SK-N-SH (cell line): ENCODE measurements at regions not wholly inside any gene's neighbourhood (a gene's known extent, or its start where the extent isn't known, plus 50 kb on each side); places are given as distances from the start of the nearest gene placed in this dataset.

Experiments used
- CTCF ChIA-PET: fragments of 300-600, 350-600 bp; formaldehyde crosslinking; extraction: SDS; loops from one replicate; lab custom pipeline; 2021; lab: Yijun Ruan, JAX
- POLR2A ChIA-PET: fragments of 350-600 bp; sonication (Branson Sonifier 250); formaldehyde crosslinking; extraction: SDS; loops from one replicate; lab custom pipeline; 2020; ENCODE audit warnings: antibody characterized with exemption, inconsistent platforms; lab: Yijun Ruan, JAX
- DNase-seq: peaks from one replicate; pipeline ENCODE4 v3.0.0; 2012
- H2AFZ ChIP-seq: fragments of 200-600 bp; sonication (generic); 2 replicates; pipeline ENCODE4 v1.8.1; 2016; ENCODE audit warnings: antibody characterized with exemption, mild to moderate bottlenecking, low read depth
- H3F3A ChIP-seq: fragments of 200-600 bp; sonication (generic); replicated peaks from 2 replicates; pipeline ENCODE3; 2016; ENCODE audit warnings: antibody characterized with exemption, mild to moderate bottlenecking; ENCODE audit not compliant: insufficient read depth
- H3K27ac ChIP-seq, 2 experiments: fragments of 200-500 bp in 1 of 2; fragments of 200-600 bp in 1 of 2; sonication (Bioruptor generic) in 1 of 2; sonication (generic), shearing (Covaris generic) in 1 of 2; 2 replicates each; pipeline versions ENCODE4 v1.5.1 to v1.6.1; 2014 to 2016; ENCODE audit warnings: low read depth in 2 of 2, inconsistent platforms in 1 of 2, low read length in 1 of 2, mild to moderate bottlenecking in 1 of 2, mixed read lengths in 1 of 2
- H3K27me3 ChIP-seq: fragments of 200-600 bp; sonication (generic), shearing (Covaris generic); 2 replicates; pipeline ENCODE4 v1.6.1; 2016; ENCODE audit warnings: mixed run types; ENCODE audit not compliant: insufficient read depth
- H3K36me3 ChIP-seq, 2 experiments: fragments of 200-500 bp in 1 of 2; fragments of 200-600 bp in 1 of 2; sonication (Bioruptor generic) in 1 of 2; sonication (generic) in 1 of 2; replicated peaks in 1 of 2; 2 replicates each; pipeline versions ENCODE3 to v1.5.1; 2014 to 2016; ENCODE audit warnings: low read length in 1 of 2, mild to moderate bottlenecking in 1 of 2; ENCODE audit not compliant: insufficient read depth in 2 of 2, control insufficient read depth in 1 of 2
- H3K4me1 ChIP-seq, 2 experiments: fragments of 200-500 bp in 1 of 2; fragments of 200-600 bp in 1 of 2; sonication (Bioruptor generic) in 1 of 2; sonication (generic), shearing (Covaris generic) in 1 of 2; 2 replicates each; pipeline versions ENCODE4 v1.5.1 to v1.6.1; 2014 to 2016; ENCODE audit warnings: low read depth in 1 of 2, low read length in 1 of 2, mixed run types in 1 of 2; ENCODE audit not compliant: insufficient read depth in 2 of 2, control insufficient read depth in 1 of 2
- H3K4me2 ChIP-seq: fragments of 200-600 bp; sonication (generic), shearing (Covaris generic); 2 replicates; pipeline ENCODE4 v1.6.1; 2017; ENCODE audit warnings: mixed run types
- H3K4me3 ChIP-seq, 2 experiments: fragments of 200-500 bp in 1 of 2; fragments of 200-600 bp in 1 of 2; sonication (Bioruptor generic) in 1 of 2; sonication (generic), shearing (Covaris generic) in 1 of 2; 2 replicates each; pipeline versions ENCODE4 v1.5.1 to v1.8.1; 2014 to 2016; ENCODE audit warnings: low read depth in 2 of 2, inconsistent platforms in 1 of 2, low read length in 1 of 2, mild to moderate bottlenecking in 1 of 2, mixed read lengths in 1 of 2, moderate library complexity in 1 of 2
- H3K79me2 ChIP-seq: fragments of 200-600 bp; sonication (generic); 2 replicates; pipeline ENCODE4 v1.8.1; 2017; ENCODE audit warnings: mild to moderate bottlenecking; ENCODE audit not compliant: insufficient read depth
- H3K9ac ChIP-seq: fragments of 200-600 bp; sonication (generic); 2 replicates; pipeline ENCODE4 v1.6.1; 2017; ENCODE audit warnings: mixed run types
- H3K9me2 ChIP-seq: fragments of 200-600 bp; sonication (generic); 2 replicates; pipeline ENCODE4 v1.6.1; 2017; ENCODE audit warnings: mixed run types
- H3K9me3 ChIP-seq: fragments of 200-600 bp; sonication (generic); 2 replicates; pipeline ENCODE4 v1.6.1; 2017; ENCODE audit warnings: mixed run types, mild to moderate bottlenecking, moderate library complexity
- H4K20me1 ChIP-seq: fragments of 200-600 bp; sonication (generic); 2 replicates; pipeline ENCODE4 v1.6.1; 2017; ENCODE audit warnings: mild to moderate bottlenecking, mixed run types; ENCODE audit not compliant: insufficient read depth
- ELF1 ChIP-seq: IDR thresholded peaks from 2 replicates; pipeline ENCODE4 v1.4.0; 2012
- EP300 ChIP-seq, 2 experiments: IDR thresholded peaks; 2 replicates each; pipeline versions ENCODE4 v1.4.0 to v1.6.1; 2012; ENCODE audit warnings: borderline replicate concordance in 1 of 2, low read depth in 1 of 2, low read length in 1 of 2
- EZH2phosphoT487 ChIP-seq: fragments of 200-600 bp; sonication (generic); IDR thresholded peaks from 2 replicates; pipeline ENCODE4 v1.6.1; 2017; ENCODE audit warnings: low read depth, mixed run types, mild to moderate bottlenecking, antibody characterized with exemption, moderate library complexity, borderline replicate concordance
- FOXM1 ChIP-seq: IDR thresholded peaks from 2 replicates; pipeline ENCODE4 v1.4.0; 2012; ENCODE audit warnings: low read depth, mild to moderate bottlenecking
- GABPA ChIP-seq: IDR thresholded peaks from 2 replicates; pipeline ENCODE4 v1.4.0; 2012; ENCODE audit warnings: low read depth, mild to moderate bottlenecking
- GATA2 ChIP-seq: sonication (generic); formaldehyde crosslinking; IDR thresholded peaks from 2 replicates; pipeline ENCODE4 v1.5.0; 2020; ENCODE audit warnings: mild to moderate bottlenecking, missing genetic modification reagents
- JUND ChIP-seq: IDR thresholded peaks from 2 replicates; pipeline ENCODE4 v1.4.0; 2012
- MEF2A ChIP-seq: IDR thresholded peaks from 2 replicates; pipeline ENCODE4 v1.4.0; 2012; ENCODE audit warnings: low read depth, borderline replicate concordance
- NFIC ChIP-seq: IDR thresholded peaks from 2 replicates; pipeline ENCODE4 v1.4.0; 2012; ENCODE audit warnings: borderline replicate concordance
- NRF1 ChIP-seq: IDR thresholded peaks from 2 replicates; pipeline ENCODE4 v1.6.1; 2012; ENCODE audit warnings: low read depth, mild to moderate bottlenecking, low read length
- PBX3 ChIP-seq: IDR thresholded peaks from 2 replicates; pipeline ENCODE4; 2012
- POLR2AphosphoS5 ChIP-seq: IDR thresholded peaks from 2 replicates; pipeline ENCODE4 v1.6.1; 2012; ENCODE audit warnings: low read depth, low read length
- RFX5 ChIP-seq: IDR thresholded peaks from 2 replicates; pipeline ENCODE4 v1.6.1; 2012; ENCODE audit warnings: mild to moderate bottlenecking, improper control_type of control experiment, low read length
- TAF1 ChIP-seq: IDR thresholded peaks from 2 replicates; pipeline ENCODE4 v1.6.1; 2012; ENCODE audit warnings: low read depth, mild to moderate bottlenecking, low read length, moderate library complexity, borderline replicate concordance
- ZBTB33 ChIP-seq: IDR thresholded peaks from 2 replicates; pipeline ENCODE4 v1.4.0; 2012; ENCODE audit warnings: low read depth, borderline replicate concordance
- WGBS: methylation state at CpG from one replicate; pipeline ENCODE4 v1.1.6; 2017; ENCODE audit warnings: low lambda C conversion rate; 5-methylcytosine and 5-hydroxymethylcytosine counted together

GRCh38 chr10:36903040-36903439 is 222.4 kb upstream of the ANKRD30A start (continued):
- TF ChIP-seq RFX5 (no peak), ZBTB33 (no peak), NFIC (no peak), JUND (no peak)

- no peaks in the 10 kb centered on the region for H3K27me3 ChIP-seq
- 10% methylated on average over 3 of the region's 5 CpGs for WGBS
- no peak overlapping the region for H3K9ac ChIP-seq
- no peaks in the 10 kb centered on the region for H3K79me2 ChIP-seq
- H3K4me2 ChIP-seq = no peak overlapping the region
- H2AFZ ChIP-seq = no peak overlapping the region
- no peaks in the 10 kb centered on the region for H3K4me1 ChIP-seq
- CTCF ChIA-PET = interaction anchor here (0.6 to 1.2 kb wide), 5 partner anchors 361 to 855 kb away, joined by 3 read pairs; no protein-coding TSS in a partner anchor
- H4K20me1 ChIP-seq = no peaks in the 10 kb centered on the region
- no peak overlapping the region for H3K27ac ChIP-seq
- POLR2A ChIA-PET = no interaction called here
- TF ChIP-seq MEF2A (no peak), PBX3 (no peak), EZH2phosphoT487 (no peak), TAF1 (no peak), GABPA (no peak), POLR2AphosphoS5 (no peak), FOXM1 (no peak), ELF1 (no peak), EP300 (IDR thresholded peaks at IDR 0.05; ENCODE audit: borderline replicate concordance in 1 of 2, low read depth in 1 of 2, low read length in 1 of 2) (no peak), NRF1 (no peak), GATA2 (no peak)
- H3K36me3 ChIP-seq = no peaks in the 10 kb centered on the region
- DNase-seq = no peak
- no peaks in the 10 kb centered on the region for H3K9me2 ChIP-seq
- no peak overlapping the region for H3K4me3 ChIP-seq
- H3F3A ChIP-seq = no peaks in the 10 kb centered on the region
- no peaks in the 10 kb centered on the region for H3K9me3 ChIP-seq
Measured at GRCh38 chr10:36899652-36900051, 225.7 kb upstream of the ANKRD30A start.
